Epithelial cell of proximal tubule (primary cell): ENCODE measurements at regions not wholly inside any gene's neighbourhood (a gene's known extent, or its start where the extent isn't known, plus 50 kb on each side); places are given as distances from the start of the nearest gene placed in this dataset.
"Not testable (repeated sequence)": the region's sequence is repeated elsewhere in the genome, so short reads cannot be mapped to it uniquely, and the experiment has no call there.

ENCODE experiments used
- DNase-seq: peaks from one replicate; pipeline ENCODE4 v3.0.0-alpha.2; 2011; ENCODE audit warnings: low read depth
- H3K4me3 ChIP-seq: 2 replicates; pipeline ENCODE4 v1.5.1; 2011; ENCODE audit warnings: low read depth, mild to moderate bottlenecking, low read length
- CTCF ChIP-seq: conservative IDR thresholded peaks from 2 replicates; pipeline ENCODE4 v1.5.1; 2012; ENCODE audit warnings: low read depth, mild to moderate bottlenecking, low read length

- DNase-seq, result no peak
- no peak for TF ChIP-seq CTCF
Measured at GRCh38 chr22:46031066-46031465, 54.1 kb upstream of the WNT7B start.

GRCh38 chr22:46031557-46031956 lies 54.6 kb upstream of the WNT7B start:
- no peak for DNase-seq
- no peak for TF ChIP-seq CTCF

More at GRCh38 chr22:46031066-46031465, 54.1 kb upstream of the WNT7B start:
- no peak overlapping the region for H3K4me3 ChIP-seq

GRCh38 chr22:46031965-46032851 lies 55.2 kb upstream of the WNT7B start:
- H3K4me3 ChIP-seq, result no peak overlapping the region
- no peak for DNase-seq
- no peak for TF ChIP-seq CTCF

More at GRCh38 chr22:46031557-46031956, 54.6 kb upstream of the WNT7B start:
- no peak overlapping the region for H3K4me3 ChIP-seq

GRCh38 chr22:46033256-46034200 lies 56.6 kb upstream of the WNT7B start:
- no peak for DNase-seq
- no peak overlapping the region for H3K4me3 ChIP-seq
- TF ChIP-seq CTCF, result no peak

- not testable (repeated sequence) for DNase-seq
Measured at GRCh38 chr22:46034480-46034879, 57.5 kb upstream of the WNT7B start.

GRCh38 chr22:46035380-46035741 lies 58.4 kb upstream of the WNT7B start:
- no peak for TF ChIP-seq CTCF
- peak overlapping the region; percentile 70 for H3K4me3 ChIP-seq
- no peak for DNase-seq

More at GRCh38 chr22:46034480-46034879, 57.5 kb upstream of the WNT7B start:
- H3K4me3 ChIP-seq, result not testable (repeated sequence)
